Fibroblast of villous mesenchyme (primary cell): ENCODE measurements at regions not wholly inside any gene's neighbourhood (a gene's known extent, or its start where the extent isn't known, plus 50 kb on each side); places are given as distances from the start of the nearest gene placed in this dataset.
A peak's percentile ranks its signal among the peaks of the same experiment; 100 is the strongest.

Experiments
- DNase-seq: peaks from one replicate; pipeline ENCODE4 v3.0.0-alpha.2; 2010; ENCODE audit warnings: low read depth
- H3K4me3 ChIP-seq: 2 replicates; pipeline ENCODE4 v1.5.1; 2011; ENCODE audit warnings: low read depth, mild to moderate bottlenecking, low read length
- TF ChIP-seq, protein P1 (sequence below): IDR thresholded peaks from 2 replicates; pipeline ENCODE4 v1.5.1; 2012; ENCODE audit warnings: low read depth, mild to moderate bottlenecking, low read length; ENCODE audit not compliant: insufficient read depth

DNA sequence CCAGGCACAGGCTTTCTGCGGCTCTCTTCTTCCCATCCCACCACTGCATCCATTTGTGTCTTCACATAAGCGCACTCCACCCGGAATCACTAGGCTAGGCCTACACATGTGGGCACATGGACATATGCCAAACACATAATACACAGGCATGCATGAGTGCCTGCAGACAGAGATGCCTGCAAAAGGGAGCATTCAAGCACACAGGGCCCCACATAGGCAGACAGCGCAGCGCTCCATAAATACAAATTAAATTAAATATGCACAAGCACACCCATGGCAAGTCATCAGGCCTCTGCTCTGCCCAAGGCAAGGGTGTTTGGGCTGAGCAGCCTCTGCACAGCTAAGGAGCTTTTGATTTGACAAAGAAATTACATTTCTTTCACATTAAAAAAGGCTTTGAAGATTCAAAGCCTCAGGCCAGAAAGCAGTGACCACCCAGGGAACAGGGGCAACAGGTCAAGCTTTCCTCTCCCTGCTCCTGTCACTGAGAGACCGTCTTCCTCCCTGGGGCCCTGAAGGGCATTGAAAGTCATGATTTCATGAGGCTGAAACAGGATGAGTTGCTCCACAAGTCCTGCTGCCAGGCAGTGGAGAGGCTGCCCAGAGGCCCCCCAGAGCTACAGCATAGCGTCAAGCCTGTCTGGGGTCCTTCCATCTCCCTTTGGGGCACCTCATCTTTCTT is 134.2 kb upstream of the LRFN2 start:
- H3K4me3 ChIP-seq, result no peak overlapping the region
- TF ChIP-seq, protein P1, sequence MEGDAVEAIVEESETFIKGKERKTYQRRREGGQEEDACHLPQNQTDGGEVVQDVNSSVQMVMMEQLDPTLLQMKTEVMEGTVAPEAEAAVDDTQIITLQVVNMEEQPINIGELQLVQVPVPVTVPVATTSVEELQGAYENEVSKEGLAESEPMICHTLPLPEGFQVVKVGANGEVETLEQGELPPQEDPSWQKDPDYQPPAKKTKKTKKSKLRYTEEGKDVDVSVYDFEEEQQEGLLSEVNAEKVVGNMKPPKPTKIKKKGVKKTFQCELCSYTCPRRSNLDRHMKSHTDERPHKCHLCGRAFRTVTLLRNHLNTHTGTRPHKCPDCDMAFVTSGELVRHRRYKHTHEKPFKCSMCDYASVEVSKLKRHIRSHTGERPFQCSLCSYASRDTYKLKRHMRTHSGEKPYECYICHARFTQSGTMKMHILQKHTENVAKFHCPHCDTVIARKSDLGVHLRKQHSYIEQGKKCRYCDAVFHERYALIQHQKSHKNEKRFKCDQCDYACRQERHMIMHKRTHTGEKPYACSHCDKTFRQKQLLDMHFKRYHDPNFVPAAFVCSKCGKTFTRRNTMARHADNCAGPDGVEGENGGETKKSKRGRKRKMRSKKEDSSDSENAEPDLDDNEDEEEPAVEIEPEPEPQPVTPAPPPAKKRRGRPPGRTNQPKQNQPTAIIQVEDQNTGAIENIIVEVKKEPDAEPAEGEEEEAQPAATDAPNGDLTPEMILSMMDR, result no peak
- DNase-seq, result no peak

DNA sequence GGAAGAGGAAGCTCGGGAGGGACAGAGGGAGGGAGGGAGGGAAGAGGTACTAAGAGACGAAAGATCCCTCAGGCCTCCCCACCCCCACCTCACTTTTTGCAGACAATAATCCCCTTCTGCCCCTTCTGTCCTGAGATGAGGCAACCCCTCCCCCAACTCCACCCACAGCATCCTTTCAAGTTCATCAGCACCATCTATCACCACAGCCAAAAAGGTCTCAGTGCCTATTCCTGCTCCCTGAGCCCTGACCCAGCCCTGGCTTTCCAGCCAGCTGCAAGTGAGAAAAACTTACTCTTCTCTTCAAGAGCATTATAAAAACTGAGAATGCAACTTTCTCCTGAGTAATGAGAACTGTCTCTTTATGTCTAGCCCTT is 133.2 kb upstream of the LRFN2 start:
- no peak overlapping the region for H3K4me3 ChIP-seq
- TF ChIP-seq, protein P1, result no peak
- DNase-seq, result no peak

DNA sequence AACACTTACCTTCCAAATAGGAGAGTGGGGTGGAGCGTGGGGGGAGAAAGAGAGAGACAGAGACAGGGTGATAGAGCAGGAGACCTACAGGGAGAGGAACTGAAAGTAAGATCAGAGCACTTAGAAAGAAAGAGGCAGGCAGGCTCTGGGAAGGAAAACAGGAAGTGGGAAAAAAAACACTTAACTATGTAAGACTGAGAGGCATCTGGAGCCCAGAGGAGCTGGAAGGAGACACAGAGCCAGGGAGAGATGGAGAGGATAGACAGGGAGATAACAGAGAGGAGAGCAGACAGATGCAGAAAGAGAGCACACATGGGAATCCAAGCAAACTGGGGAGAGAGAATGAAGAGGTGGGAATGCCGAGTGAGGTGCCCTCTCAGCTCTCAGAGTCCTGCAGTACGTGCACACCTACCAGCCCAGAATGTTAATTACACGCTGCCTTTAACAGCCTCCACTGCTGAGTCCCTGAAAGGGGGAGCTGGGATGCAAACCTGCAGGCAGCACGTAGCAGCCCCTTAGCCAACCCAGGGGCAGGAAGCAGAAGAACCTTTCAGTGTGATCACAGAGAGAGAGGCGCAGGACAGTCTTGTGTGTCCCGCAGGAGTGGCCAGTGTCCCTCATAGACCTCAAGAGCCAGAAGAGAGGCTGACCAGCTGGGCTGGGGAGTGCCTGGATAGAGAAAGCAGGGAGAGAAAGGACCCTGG is 132.7 kb upstream of the LRFN2 start:
- peak; percentile 81 for DNase-seq
- TF ChIP-seq, protein P1, result no peak
- H3K4me3 ChIP-seq, result peak overlapping the region; percentile 23

DNA sequence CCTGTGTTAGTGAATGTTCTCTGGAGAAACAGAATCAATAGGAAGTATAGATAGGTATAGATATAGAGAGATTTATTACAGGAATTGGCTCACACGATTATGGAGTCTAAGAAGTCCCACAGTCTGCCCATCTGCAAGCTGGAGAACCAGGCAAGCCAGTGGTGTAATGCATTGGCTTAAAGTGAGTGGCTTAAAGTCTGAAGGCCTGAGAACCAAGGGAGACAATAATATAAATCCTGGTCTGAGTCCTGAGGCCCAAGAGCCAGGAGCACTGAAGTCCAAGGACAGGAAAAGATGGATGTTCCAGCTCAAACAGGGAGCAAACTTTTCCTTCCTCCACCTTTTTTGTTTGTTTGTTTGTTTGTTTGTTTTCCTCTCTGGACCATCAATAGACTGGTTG is 131.2 kb upstream of the LRFN2 start:
- TF ChIP-seq, protein P1, result no peak
- no peak overlapping the region for H3K4me3 ChIP-seq

DNA sequence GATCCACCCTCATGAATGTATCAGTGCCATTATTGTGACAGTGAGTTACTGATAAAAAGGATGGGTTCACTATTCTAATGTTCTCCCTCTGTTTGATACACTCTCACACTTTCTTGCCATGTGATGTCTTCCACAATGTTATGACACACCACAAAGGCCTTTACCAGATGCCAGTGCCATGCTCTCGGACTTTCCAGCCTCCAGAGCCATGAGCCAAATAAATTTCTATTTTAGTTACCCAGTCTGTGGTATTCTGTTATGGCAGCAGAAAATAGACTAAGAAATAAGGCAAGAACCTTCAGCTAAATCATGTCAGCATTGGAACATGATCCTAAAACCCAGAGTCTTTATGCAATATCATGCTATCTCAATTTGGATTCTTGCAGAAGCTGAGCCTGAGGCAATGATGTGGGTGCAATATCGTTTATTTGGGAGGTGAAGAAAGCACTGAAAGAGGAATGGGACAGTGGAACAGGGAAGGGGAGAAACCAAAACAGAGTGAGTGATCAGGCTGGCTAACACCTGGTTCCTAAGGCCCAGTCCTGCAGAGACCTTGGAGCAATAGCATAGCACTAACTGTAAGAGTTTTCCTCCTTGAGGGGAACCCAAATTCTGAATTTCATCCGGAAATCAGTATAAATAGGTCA is 130.4 kb upstream of the LRFN2 start:
- TF ChIP-seq, protein P1, result no peak
- H3K4me3 ChIP-seq, result no peak overlapping the region
- no peak for DNase-seq

More for the DNA sequence above, 131.2 kb upstream of the LRFN2 start:
- DNase-seq, result no peak

DNA sequence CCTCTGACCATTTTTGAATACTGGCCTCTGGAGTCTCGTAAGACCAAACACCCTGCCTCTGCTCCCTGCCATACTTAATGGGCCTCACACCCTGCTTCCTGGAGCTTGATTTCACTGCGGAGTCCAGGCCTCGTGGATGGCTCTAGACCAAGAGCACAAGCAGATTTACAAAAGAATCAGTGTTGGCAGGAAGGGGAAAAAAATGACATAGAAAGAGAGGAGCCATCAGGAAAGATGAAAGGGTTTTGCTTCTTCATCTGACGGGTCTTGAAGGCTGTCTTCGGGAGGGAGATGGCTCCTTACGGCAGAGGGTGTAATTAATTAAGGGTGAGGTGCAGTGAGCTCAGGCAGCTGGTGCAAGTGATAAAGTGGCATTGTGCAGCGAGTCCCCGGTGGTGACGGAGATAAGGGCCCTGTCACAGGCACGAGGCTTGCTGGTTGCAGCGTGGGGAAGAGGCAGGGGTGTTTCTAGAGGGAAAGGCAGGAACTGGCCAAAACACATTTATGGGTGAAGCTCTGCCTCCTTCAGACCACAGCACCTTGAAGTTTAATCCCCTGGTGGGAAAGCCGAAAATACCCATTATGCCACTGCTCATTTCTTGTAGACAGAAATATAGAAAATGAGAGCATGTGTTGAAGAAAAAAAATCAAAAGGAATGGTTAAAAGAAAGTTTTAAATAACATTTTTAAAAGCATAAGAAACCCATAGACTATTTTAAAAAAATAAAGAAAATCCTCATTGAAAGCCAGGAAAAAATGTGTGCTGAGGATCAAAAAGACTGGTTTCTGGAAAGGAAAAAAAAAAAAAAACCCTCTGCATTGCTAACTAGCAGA is 128.6 kb upstream of the LRFN2 start:
- TF ChIP-seq, protein P1, result no peak
- H3K4me3 ChIP-seq, result no peak overlapping the region
- no peak for DNase-seq
